GM23338 (cell line): ENCODE measurements at regions not wholly inside any gene's neighbourhood (a gene's known extent, or its start where the extent isn't known, plus 50 kb on each side); places are given as distances from the start of the nearest gene placed in this dataset.

ENCODE experiments used
- ATAC-seq: fragments of 200-7000 bp; cut with Tn5 transposase; 3 replicates; pipeline ENCODE4 v1.9.1; 2020
- DNase-seq: peaks from one replicate; pipeline ENCODE4 v3.0.0-alpha.2; 2015; ENCODE audit warnings: low spot score
- H2AFZ ChIP-seq: fragments of 200-600 bp; sonication (generic); 2 replicates; pipeline ENCODE4 v1.8.0; 2016; ENCODE audit warnings: antibody characterized with exemption, mild to moderate bottlenecking, moderate library complexity
- H3F3A ChIP-seq: fragments of 200-600 bp; sonication (generic); replicated peaks from 2 replicates; pipeline ENCODE4 v1.8.0; 2017; ENCODE audit warnings: antibody characterized with exemption, mixed run types, low read depth
- H3K27ac ChIP-seq: fragments of 200-600 bp; sonication (generic); 2 replicates; pipeline ENCODE4 v1.6.1; 2016; ENCODE audit warnings: low read depth
- H3K27me3 ChIP-seq: fragments of 200-600 bp; sonication (generic); 2 replicates; pipeline ENCODE4 v1.8.0; 2016; ENCODE audit warnings: mild to moderate bottlenecking, mixed run types, moderate library complexity; ENCODE audit not compliant: insufficient read depth
- H3K36me3 ChIP-seq: fragments of 200-600 bp; sonication (generic); 2 replicates; pipeline ENCODE4 v1.8.0; 2016; ENCODE audit warnings: mild to moderate bottlenecking; ENCODE audit not compliant: insufficient read depth
- H3K4me1 ChIP-seq: fragments of 200-600 bp; sonication (generic); 2 replicates; pipeline ENCODE4 v1.8.0; 2016; ENCODE audit warnings: mild to moderate bottlenecking, moderate library complexity; ENCODE audit not compliant: insufficient read depth
- H3K4me2 ChIP-seq: fragments of 200-600 bp; sonication (generic); 2 replicates; pipeline ENCODE4 v1.7.1; 2017; ENCODE audit warnings: mixed run types
- H3K4me3 ChIP-seq: fragments of 200-600 bp; sonication (generic); 2 replicates; pipeline ENCODE4 v1.6.1; 2016; ENCODE audit warnings: mixed run types
- H3K79me2 ChIP-seq: fragments of 200-600 bp; sonication (generic); replicated peaks from 2 replicates; pipeline ENCODE4 v1.8.0; 2017; ENCODE audit warnings: mild to moderate bottlenecking; ENCODE audit not compliant: insufficient read depth
- H3K9me2 ChIP-seq: fragments of 200-600 bp; sonication (generic); 2 replicates; pipeline ENCODE4 v1.8.0; 2017; ENCODE audit not compliant: insufficient read depth
- H4K20me1 ChIP-seq: fragments of 200-600 bp; sonication (generic); replicated peaks from 2 replicates; pipeline ENCODE4 v1.8.0; 2017; ENCODE audit warnings: mild to moderate bottlenecking; ENCODE audit not compliant: insufficient read depth
- H3K27ac Mint-ChIP-seq: 2 replicates; pipeline ENCODE4 v1.8.0; 2020; ENCODE audit warnings: inconsistent platforms, mild to moderate bottlenecking, moderate library complexity, mixed read lengths
- H3K27me3 Mint-ChIP-seq: 3 replicates; pipeline ENCODE4 v1.8.0; 2022; ENCODE audit warnings: low read depth, mild to moderate bottlenecking, moderate library complexity, mixed read lengths, inconsistent platforms; ENCODE audit not compliant: insufficient read depth, poor library complexity
- H3K36me3 Mint-ChIP-seq: 3 replicates; pipeline ENCODE4 v1.8.0; 2021; ENCODE audit warnings: low read depth, mild to moderate bottlenecking, inconsistent platforms, moderate library complexity, mixed read lengths
- H3K4me1 Mint-ChIP-seq: 3 replicates; pipeline ENCODE4 v1.8.0; 2020; ENCODE audit warnings: mild to moderate bottlenecking, inconsistent platforms, mixed read lengths
- H3K4me3 Mint-ChIP-seq: 3 replicates; pipeline ENCODE4 v1.8.0; 2021; ENCODE audit warnings: moderate library complexity, mild to moderate bottlenecking, inconsistent platforms, mixed read lengths
- H3K9me3 Mint-ChIP-seq: 3 replicates; pipeline ENCODE4 v1.8.0; 2020; ENCODE audit warnings: moderate library complexity, mild to moderate bottlenecking, inconsistent platforms, mixed read lengths
- CREB1 ChIP-seq: fragments of 250-450 bp; sonication (Bioruptor Pico); IDR thresholded peaks from 2 replicates; pipeline ENCODE4 v1.5.0; 2020; ENCODE audit warnings: low read depth, mild to moderate bottlenecking, moderate library complexity
- CTCF ChIP-seq, 2 experiments: fragments of 200-600 bp in 1 of 2; sonication (generic) in 1 of 2; conservative IDR thresholded peaks; 2 replicates each; pipeline versions ENCODE4 v1.5.1 to v1.6.1; 2016 to 2017; ENCODE audit warnings: antibody characterized with exemption in 2 of 2, low read depth in 2 of 2, mild to moderate bottlenecking in 2 of 2, moderate library complexity in 1 of 2
- ETS1 ChIP-seq: IDR thresholded peaks from 2 replicates; pipeline ENCODE4 v1.6.1; 2016; ENCODE audit warnings: antibody characterized with exemption
- EZH2 ChIP-seq: fragments of 200-600 bp; sonication (generic); IDR thresholded peaks from one replicate; pipeline ENCODE4 v1.8.0; 2017; ENCODE audit warnings: antibody characterized with exemption, mild to moderate bottlenecking, low read depth; ENCODE audit not compliant: unreplicated experiment
- EZH2phosphoT487 ChIP-seq: fragments of 200-600 bp; sonication (generic); IDR thresholded peaks from one replicate; pipeline ENCODE4 v1.8.1; 2018; ENCODE audit warnings: antibody characterized with exemption; ENCODE audit not compliant: unreplicated experiment
- JUNB ChIP-seq: IDR thresholded peaks from one replicate; pipeline ENCODE4 v1.6.1; 2016; ENCODE audit warnings: antibody characterized with exemption; ENCODE audit not compliant: unreplicated experiment
- NANOG ChIP-seq: IDR thresholded peaks from 2 replicates; pipeline ENCODE4 v1.6.1; 2016; ENCODE audit warnings: antibody characterized with exemption, borderline replicate concordance
- POLR2AphosphoS5 ChIP-seq: IDR thresholded peaks from 2 replicates; pipeline ENCODE4 v1.6.1; 2016; ENCODE audit warnings: antibody characterized with exemption, low read depth
- REST ChIP-seq: IDR thresholded peaks from one replicate; pipeline ENCODE4 v1.6.1; 2018; ENCODE audit warnings: antibody characterized with exemption; ENCODE audit not compliant: unreplicated experiment
- STAT1 ChIP-seq: IDR thresholded peaks from one replicate; pipeline ENCODE4 v1.6.1; 2016; ENCODE audit warnings: antibody characterized with exemption; ENCODE audit not compliant: unreplicated experiment
- ZNF114 ChIP-seq: fragments of 250-450 bp; sonication (Bioruptor Pico); IDR thresholded peaks from 2 replicates; pipeline ENCODE4 v1.5.0; 2020; ENCODE audit warnings: mild to moderate bottlenecking, moderate library complexity
- ZNF331 ChIP-seq: fragments of 250-450 bp; sonication (Bioruptor Pico); IDR thresholded peaks from 2 replicates; pipeline ENCODE4 v1.5.0; 2020; ENCODE audit warnings: low read depth, mild to moderate bottlenecking, moderate library complexity
- ZNF462 ChIP-seq: fragments of 250-450 bp; sonication (Bioruptor Pico); IDR thresholded peaks from 2 replicates; pipeline ENCODE4 v1.5.0; 2020; ENCODE audit warnings: mild to moderate bottlenecking, moderate library complexity

- Mint-ChIP-seq H3K4me1 (no peaks in the 10 kb centered on the region), H3K36me3 (no peaks in the 10 kb centered on the region)
These were observed 248.9 kb downstream of the OSR1 start for GRCh38 chr2:19109518-19109917.

More at GRCh38 chr2:19109518-19109917, 248.9 kb downstream of the OSR1 start:
- DNase-seq (no peak), ATAC-seq (no peak)
- Histone ChIP-seq H3K27me3 (no peaks in the 10 kb centered on the region), H3K36me3 (no peaks in the 10 kb centered on the region), H3K4me3 (no peak overlapping the region), H3F3A (no peaks in the 10 kb centered on the region), H3K27ac (no peak overlapping the region), H2AFZ (no peak overlapping the region), H3K79me2 (no peaks in the 10 kb centered on the region), H3K9me2 (no peaks in the 10 kb centered on the region), H3K4me1 (no peaks in the 10 kb centered on the region), H4K20me1 (no peaks in the 10 kb centered on the region), H3K4me2 (no peak overlapping the region)
- TF ChIP-seq ETS1 (no peak), NANOG (no peak), CTCF (conservative IDR thresholded peaks at IDR 0.05; ENCODE audit: low read depth in 2 of 2) (no peak), CREB1 (CRISPR knock-in tag) (no peak), REST (no peak), ZNF114 (CRISPR knock-in tag) (no peak), JUNB (no peak), EZH2 (no peak), POLR2AphosphoS5 (no peak), ZNF331 (no peak), EZH2phosphoT487 (no peak), STAT1 (no peak), ZNF462 (CRISPR knock-in tag) (no peak)
- Mint-ChIP-seq H3K27me3 (no peaks in the 10 kb centered on the region), H3K4me3 (no peak overlapping the region), H3K9me3 (no peaks in the 10 kb centered on the region), H3K27ac (no peak overlapping the region)
